Suprapubic skin (tissue), 4 donors: ENCODE measurements at regions not wholly inside any gene's neighbourhood (a gene's known extent, or its start where the extent isn't known, plus 50 kb on each side); places are given as distances from the start of the nearest gene placed in this dataset.

ENCODE experiments used
- EP300 ChIP-seq: sonication (generic); formaldehyde crosslinking; IDR thresholded peaks from one replicate; pipeline ENCODE4 v1.6.1; 2017; ENCODE audit warnings: antibody characterized with exemption
- POLR2A ChIP-seq, 2 donors: fragments of 450-650 bp; IDR thresholded peaks; one replicate each; pipeline ENCODE4 v1.6.1; 2017; ENCODE audit warnings: antibody characterized with exemption in 2 of 2, mild to moderate bottlenecking in 2 of 2, moderate library complexity in 2 of 2
- POLR2AphosphoS5 ChIP-seq, 3 donors: sonication (generic); formaldehyde crosslinking; IDR thresholded peaks; one replicate each; pipeline ENCODE4 v1.6.1; 2017; ENCODE audit warnings: antibody characterized with exemption in 3 of 3
- TF ChIP-seq, protein P1 (sequence below), 2 donors: fragments of 200-600 bp in 1 of 2; fragments of 450-650 bp in 1 of 2; sonication (generic) in 1 of 2; IDR thresholded peaks; one replicate each; pipeline ENCODE4 v1.5.1; 2016 to 2019; ENCODE audit warnings: antibody characterized with exemption in 2 of 2, mild to moderate bottlenecking in 1 of 2, moderate library complexity in 1 of 2

DNA sequence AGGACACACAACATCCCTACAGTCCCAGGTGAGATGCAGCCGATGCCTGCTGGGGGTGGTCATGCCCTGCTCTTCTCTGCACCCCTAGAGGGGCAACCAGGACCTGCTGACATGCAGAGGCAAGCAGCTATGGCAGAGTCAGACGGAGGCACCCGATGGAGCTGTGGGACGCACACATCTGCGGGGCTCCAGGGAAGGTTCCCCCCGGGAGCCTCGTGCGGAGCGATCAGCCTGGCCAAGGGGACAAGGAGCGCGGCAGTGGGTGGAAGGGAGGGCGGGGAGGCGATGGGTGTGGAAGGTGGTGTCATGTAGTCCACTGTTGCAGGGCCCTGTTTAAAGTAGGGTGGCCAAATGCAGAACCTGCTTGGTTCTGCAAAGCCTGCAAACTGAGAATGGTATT, 143.0 kb upstream of the AJAP1 start:
- TF ChIP-seq, protein P1, sequence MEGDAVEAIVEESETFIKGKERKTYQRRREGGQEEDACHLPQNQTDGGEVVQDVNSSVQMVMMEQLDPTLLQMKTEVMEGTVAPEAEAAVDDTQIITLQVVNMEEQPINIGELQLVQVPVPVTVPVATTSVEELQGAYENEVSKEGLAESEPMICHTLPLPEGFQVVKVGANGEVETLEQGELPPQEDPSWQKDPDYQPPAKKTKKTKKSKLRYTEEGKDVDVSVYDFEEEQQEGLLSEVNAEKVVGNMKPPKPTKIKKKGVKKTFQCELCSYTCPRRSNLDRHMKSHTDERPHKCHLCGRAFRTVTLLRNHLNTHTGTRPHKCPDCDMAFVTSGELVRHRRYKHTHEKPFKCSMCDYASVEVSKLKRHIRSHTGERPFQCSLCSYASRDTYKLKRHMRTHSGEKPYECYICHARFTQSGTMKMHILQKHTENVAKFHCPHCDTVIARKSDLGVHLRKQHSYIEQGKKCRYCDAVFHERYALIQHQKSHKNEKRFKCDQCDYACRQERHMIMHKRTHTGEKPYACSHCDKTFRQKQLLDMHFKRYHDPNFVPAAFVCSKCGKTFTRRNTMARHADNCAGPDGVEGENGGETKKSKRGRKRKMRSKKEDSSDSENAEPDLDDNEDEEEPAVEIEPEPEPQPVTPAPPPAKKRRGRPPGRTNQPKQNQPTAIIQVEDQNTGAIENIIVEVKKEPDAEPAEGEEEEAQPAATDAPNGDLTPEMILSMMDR (IDR thresholded peaks at IDR 0.05), result no peak
- TF ChIP-seq POLR2A (IDR thresholded peaks at IDR 0.05) (no peak), EP300 (no peak), POLR2AphosphoS5 (IDR thresholded peaks at IDR 0.05) (no peak)
